ENCODE measurements at regions not wholly inside any gene's neighbourhood (a gene's known extent, or its start where the extent isn't known, plus 50 kb on each side); places are given as distances from the start of the nearest gene placed in this dataset.

DNA sequence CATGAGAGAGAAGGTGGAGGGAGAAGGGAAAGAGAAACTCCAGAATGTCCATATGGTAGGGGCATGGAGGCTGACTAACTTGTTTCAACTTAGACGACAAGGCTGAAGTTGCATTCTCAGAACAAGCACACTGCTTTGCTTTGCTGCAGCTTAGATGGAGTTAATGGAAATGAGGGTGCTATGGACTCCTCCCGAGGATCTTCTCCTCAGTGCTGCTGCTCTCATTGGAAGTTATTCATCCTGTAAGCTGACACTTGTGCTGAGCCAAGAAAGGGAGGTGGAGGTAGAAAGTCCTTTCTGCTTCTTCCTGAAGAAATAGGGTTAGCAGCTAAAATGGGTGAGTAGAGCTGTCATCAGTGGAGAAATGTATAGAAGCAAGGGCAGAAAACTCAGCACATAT is 215.3 kb downstream of the SEC16B start:
- Mint-ChIP-seq H3K4me3 (no peak overlapping the region), H3K27ac (no peak overlapping the region), H3K4me1 (no peaks in the 10 kb centered on the region), H3K27me3 (peaks cover 3% of the 10 kb centered on the region), H3K9me3 (ENCODE audit: insufficient read depth) (peaks cover 3% of the 10 kb centered on the region)
- H3K36me3 ChIP-seq (replicated peaks in 1 of 2; ENCODE audit: control extremely low read depth in 1 of 2, control insufficient read depth in 1 of 2, extremely low read depth in 1 of 2, insufficient read depth in 2 of 2, low read length in 1 of 2): no peaks in the 10 kb centered on the region
- ATAC-seq (ENCODE audit: low read depth) (no peak), DNase-seq (no peak)
- intact Hi-C loops (cut with micrococcal nuclease): no loop called here
- TF ChIP-seq EZH2 (IDR thresholded peaks at IDR 0.05; ENCODE audit: borderline replicate concordance, insufficient read depth, low read depth, low read length, poor library complexity, severe bottlenecking): no peak
- TF ChIP-seq, protein P1, sequence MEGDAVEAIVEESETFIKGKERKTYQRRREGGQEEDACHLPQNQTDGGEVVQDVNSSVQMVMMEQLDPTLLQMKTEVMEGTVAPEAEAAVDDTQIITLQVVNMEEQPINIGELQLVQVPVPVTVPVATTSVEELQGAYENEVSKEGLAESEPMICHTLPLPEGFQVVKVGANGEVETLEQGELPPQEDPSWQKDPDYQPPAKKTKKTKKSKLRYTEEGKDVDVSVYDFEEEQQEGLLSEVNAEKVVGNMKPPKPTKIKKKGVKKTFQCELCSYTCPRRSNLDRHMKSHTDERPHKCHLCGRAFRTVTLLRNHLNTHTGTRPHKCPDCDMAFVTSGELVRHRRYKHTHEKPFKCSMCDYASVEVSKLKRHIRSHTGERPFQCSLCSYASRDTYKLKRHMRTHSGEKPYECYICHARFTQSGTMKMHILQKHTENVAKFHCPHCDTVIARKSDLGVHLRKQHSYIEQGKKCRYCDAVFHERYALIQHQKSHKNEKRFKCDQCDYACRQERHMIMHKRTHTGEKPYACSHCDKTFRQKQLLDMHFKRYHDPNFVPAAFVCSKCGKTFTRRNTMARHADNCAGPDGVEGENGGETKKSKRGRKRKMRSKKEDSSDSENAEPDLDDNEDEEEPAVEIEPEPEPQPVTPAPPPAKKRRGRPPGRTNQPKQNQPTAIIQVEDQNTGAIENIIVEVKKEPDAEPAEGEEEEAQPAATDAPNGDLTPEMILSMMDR (IDR thresholded peaks at IDR 0.05): no peak
- H3K9me3 ChIP-seq (ENCODE audit: control extremely low read depth in 1 of 3, control insufficient read depth in 2 of 3, insufficient read depth in 1 of 3, low read length in 2 of 3): peaks cover 0 to 2% (median 0%) of the 10 kb centered on the region in 3 donors
- POLR2A ChIA-PET: no interaction called here
- no peak overlapping the region for H3K4me2 ChIP-seq (replicated peaks; ENCODE audit: low read depth, low read length, poor library complexity, severe bottlenecking)
- H3K27ac ChIP-seq (ENCODE audit: low read length in 2 of 2): no peak overlapping the region
- H3K4me3 ChIP-seq (ENCODE audit: control extremely low read depth in 1 of 5, extremely low read depth in 1 of 5, insufficient read depth in 1 of 5, low read depth in 2 of 5, low read length in 4 of 5): no peak overlapping the region
- no peaks in the 10 kb centered on the region for H3K79me2 ChIP-seq (ENCODE audit: control insufficient read depth, insufficient read depth, low read length)
- no peak overlapping the region for H3K9ac ChIP-seq (ENCODE audit: low read length)
- CTCF ChIA-PET: no interaction called here
- H3K27me3 ChIP-seq (replicated peaks in 1 of 4; ENCODE audit: control extremely low read depth in 1 of 4, control insufficient read depth in 3 of 4, insufficient read depth in 4 of 4, low read length in 3 of 4): no peaks in the 10 kb centered on the region
- no peaks in the 10 kb centered on the region for H4K20me1 ChIP-seq (ENCODE audit: control insufficient read depth, insufficient read depth, low read length, poor library complexity, severe bottlenecking)
- no peaks in the 10 kb centered on the region for H3K4me1 ChIP-seq (ENCODE audit: control insufficient read depth in 2 of 2, insufficient read depth in 2 of 2, low read length in 2 of 2)
- 80% methylated on average over 2 of the region's 2 CpGs for WGBS (ENCODE audit: insufficient coverage)
- no peak overlapping the region for H2AFZ ChIP-seq (ENCODE audit: insufficient read depth, low read depth, low read length, poor library complexity, severe bottlenecking)

- POLR2A ChIA-PET: no interaction called here
- TF ChIP-seq EZH2 (IDR thresholded peaks at IDR 0.05; ENCODE audit: borderline replicate concordance, insufficient read depth, low read depth, low read length, poor library complexity, severe bottlenecking): no peak
- TF ChIP-seq, protein P1 (IDR thresholded peaks at IDR 0.05): no peak
- CTCF ChIA-PET: no interaction called here
Observed at GRCh38 chr1:177753655-177754054, 216.2 kb downstream of the SEC16B start.

More at GRCh38 chr1:177753655-177754054, 216.2 kb downstream of the SEC16B start:
- ATAC-seq (ENCODE audit: low read depth): no peak
- H3K9ac ChIP-seq (ENCODE audit: low read length): no peak overlapping the region
- H2AFZ ChIP-seq (ENCODE audit: insufficient read depth, low read depth, low read length, poor library complexity, severe bottlenecking): no peak overlapping the region
- no peaks in the 10 kb centered on the region for H4K20me1 ChIP-seq (ENCODE audit: control insufficient read depth, insufficient read depth, low read length, poor library complexity, severe bottlenecking)
- Mint-ChIP-seq H3K27me3 (peaks cover 3% of the 10 kb centered on the region), H3K4me1 (no peaks in the 10 kb centered on the region), H3K27ac (no peak overlapping the region), H3K9me3 (ENCODE audit: insufficient read depth) (peaks cover 1% of the 10 kb centered on the region), H3K4me3 (no peak overlapping the region)
- no peaks in the 10 kb centered on the region for H3K79me2 ChIP-seq (ENCODE audit: control insufficient read depth, insufficient read depth, low read length)
- no peaks in the 10 kb centered on the region for H3K27me3 ChIP-seq (replicated peaks in 1 of 4; ENCODE audit: control extremely low read depth in 1 of 4, control insufficient read depth in 3 of 4, insufficient read depth in 4 of 4, low read length in 3 of 4)
- H3K4me2 ChIP-seq (replicated peaks; ENCODE audit: low read depth, low read length, poor library complexity, severe bottlenecking): no peak overlapping the region
- intact Hi-C loops (cut with micrococcal nuclease): no loop called here
- no peaks in the 10 kb centered on the region for H3K36me3 ChIP-seq (replicated peaks in 1 of 2; ENCODE audit: control extremely low read depth in 1 of 2, control insufficient read depth in 1 of 2, extremely low read depth in 1 of 2, insufficient read depth in 2 of 2, low read length in 1 of 2)
- DNase-seq: no peak
- WGBS (ENCODE audit: insufficient coverage): 90% methylated on average over 2 of the region's 5 CpGs
- H3K9me3 ChIP-seq (ENCODE audit: control extremely low read depth in 1 of 3, control insufficient read depth in 2 of 3, insufficient read depth in 1 of 3, low read length in 2 of 3): no peaks in the 10 kb centered on the region
- no peak overlapping the region for H3K27ac ChIP-seq (ENCODE audit: low read length in 2 of 2)
- H3K4me1 ChIP-seq (ENCODE audit: control insufficient read depth in 2 of 2, insufficient read depth in 2 of 2, low read length in 2 of 2): no peaks in the 10 kb centered on the region
- no peak overlapping the region for H3K4me3 ChIP-seq (ENCODE audit: control extremely low read depth in 1 of 5, extremely low read depth in 1 of 5, insufficient read depth in 1 of 5, low read depth in 2 of 5, low read length in 4 of 5)

Data from B cell (primary cell).